Activated CD4-positive, alpha-beta T cell treated with anti-CD3 and anti-CD28 coated beads, Interleukin-2, amount 10 ng/mL, durations not matched to agents 24 days and 14 days (primary cell): ENCODE measurements at regions not wholly inside any gene's neighbourhood (a gene's known extent, or its start where the extent isn't known, plus 50 kb on each side); places are given as distances from the start of the nearest gene placed in this dataset.

Experiments
- DNase-seq: peaks from one replicate; pipeline ENCODE4 v3.0.0; 2022
- H3K27ac Mint-ChIP-seq: one replicate; pipeline ENCODE4 v1.8.0; 2022; ENCODE audit warnings: mild to moderate bottlenecking, mixed read lengths
- H3K27me3 Mint-ChIP-seq: one replicate; pipeline ENCODE4 v1.8.0; 2022; ENCODE audit warnings: mixed read lengths
- H3K36me3 Mint-ChIP-seq: one replicate; pipeline ENCODE4 v1.8.0; 2022; ENCODE audit warnings: low read depth, mild to moderate bottlenecking, mixed read lengths
- H3K4me1 Mint-ChIP-seq: one replicate; pipeline ENCODE4 v1.8.0; 2021; ENCODE audit warnings: mixed read lengths
- H3K4me3 Mint-ChIP-seq: one replicate; pipeline ENCODE4 v1.8.0; 2022; ENCODE audit warnings: mild to moderate bottlenecking, moderate library complexity, mixed read lengths
- H3K9me3 Mint-ChIP-seq: one replicate; pipeline ENCODE4 v1.8.0; 2021; ENCODE audit warnings: mixed read lengths
- intact Hi-C: fragments of 100-400 bp; cut with micrococcal nuclease; formaldehyde crosslinking; loops from one replicate; pipeline ENCODE4 v1.15.1; 2023

- no peak overlapping the region for H3K4me3 Mint-ChIP-seq
- H3K4me1 Mint-ChIP-seq = peaks cover 20% of the 10 kb centered on the region
- peaks cover 16% of the 10 kb centered on the region for H3K36me3 Mint-ChIP-seq
- no peak overlapping the region for H3K27ac Mint-ChIP-seq
- peak; percentile 48 for DNase-seq
- H3K27me3 Mint-ChIP-seq = no peaks in the 10 kb centered on the region
- peaks cover 25% of the 10 kb centered on the region for H3K9me3 Mint-ChIP-seq
- intact Hi-C loops = no loop called here
Measured at GRCh38 chr9:91065231-91066041, 263.8 kb downstream of the SYK start.

- Mint-ChIP-seq H3K9me3 (peaks cover 21% of the 10 kb centered on the region), H3K27me3 (no peaks in the 10 kb centered on the region), H3K27ac (no peak overlapping the region), H3K36me3 (peaks cover 16% of the 10 kb centered on the region), H3K4me3 (no peak overlapping the region), H3K4me1 (peaks cover 15% of the 10 kb centered on the region)
- DNase-seq = no peak
- intact Hi-C loops = no loop called here
Measured at GRCh38 chr9:91066042-91066415, 264.4 kb downstream of the SYK start.

- Mint-ChIP-seq H3K4me1 (peaks cover 15% of the 10 kb centered on the region), H3K27me3 (no peaks in the 10 kb centered on the region), H3K4me3 (no peak overlapping the region), H3K27ac (no peak overlapping the region), H3K36me3 (peaks cover 11% of the 10 kb centered on the region), H3K9me3 (peaks cover 13% of the 10 kb centered on the region)
- no peak for DNase-seq
- intact Hi-C loops = no loop called here
Measured at GRCh38 chr9:91066856-91067255, 265.2 kb downstream of the SYK start.

- DNase-seq = peak; percentile 53
- H3K27me3 Mint-ChIP-seq = no peaks in the 10 kb centered on the region
- no peak overlapping the region for H3K27ac Mint-ChIP-seq
- peaks cover 10% of the 10 kb centered on the region for H3K36me3 Mint-ChIP-seq
- H3K4me1 Mint-ChIP-seq = peaks cover 14% of the 10 kb centered on the region
- H3K4me3 Mint-ChIP-seq = no peak overlapping the region
- peaks cover 13% of the 10 kb centered on the region for H3K9me3 Mint-ChIP-seq
- intact Hi-C loops = no loop called here
Measured at GRCh38 chr9:91067306-91067860, 265.8 kb downstream of the SYK start.

- Mint-ChIP-seq H3K4me1 (peaks cover 17% of the 10 kb centered on the region), H3K27me3 (no peaks in the 10 kb centered on the region), H3K27ac (peak overlapping the region; percentile 96), H3K36me3 (peaks cover 10% of the 10 kb centered on the region), H3K4me3 (peak overlapping the region; percentile 50), H3K9me3 (peaks cover 9% of the 10 kb centered on the region)
- peak; percentile 84 for DNase-seq
- intact Hi-C loops = loop anchor here (1.0 to 5.0 kb wide), 7 partner anchors 11 to 122 kb away; no protein-coding TSS in a partner anchor
Measured at GRCh38 chr9:91071184-91071990, 269.8 kb downstream of the SYK start.

GRCh38 chr9:91073049-91073810 is 271.6 kb downstream of the SYK start:
- H3K9me3 Mint-ChIP-seq = peaks cover 9% of the 10 kb centered on the region
- no peaks in the 10 kb centered on the region for H3K27me3 Mint-ChIP-seq
- peak overlapping the region; percentile 70 for H3K27ac Mint-ChIP-seq
- peaks cover 18% of the 10 kb centered on the region for H3K4me1 Mint-ChIP-seq
- intact Hi-C loops = loop anchor here (5.0 kb wide), 1 partner anchor 36 kb away; no protein-coding TSS in a partner anchor
- DNase-seq = peak; percentile 53
- no peak overlapping the region for H3K4me3 Mint-ChIP-seq
- H3K36me3 Mint-ChIP-seq = peaks cover 12% of the 10 kb centered on the region

- peak overlapping the region; percentile 21 for H3K27ac Mint-ChIP-seq
Measured at GRCh38 chr9:91073811-91074771, 272.5 kb downstream of the SYK start.

GRCh38 chr9:91074866-91075265 is 273.2 kb downstream of the SYK start:
- Mint-ChIP-seq H3K4me3 (no peak overlapping the region), H3K9me3 (peaks cover 6% of the 10 kb centered on the region), H3K36me3 (peaks cover 7% of the 10 kb centered on the region), H3K4me1 (peaks cover 19% of the 10 kb centered on the region), H3K27me3 (no peaks in the 10 kb centered on the region), H3K27ac (no peak overlapping the region)
- intact Hi-C loops = loop anchor here (5.0 kb wide), 1 partner anchor 38 kb away; no protein-coding TSS in a partner anchor
- no peak for DNase-seq

More at GRCh38 chr9:91073811-91074771, 272.5 kb downstream of the SYK start:
- Mint-ChIP-seq H3K36me3 (peaks cover 9% of the 10 kb centered on the region), H3K9me3 (peaks cover 8% of the 10 kb centered on the region), H3K4me1 (peaks cover 22% of the 10 kb centered on the region), H3K27me3 (no peaks in the 10 kb centered on the region), H3K4me3 (no peak overlapping the region)
- intact Hi-C loops = loop anchor here (5.0 kb wide), 1 partner anchor 37 kb away; no protein-coding TSS in a partner anchor
- peak; percentile 53 for DNase-seq

- no peak for DNase-seq
- intact Hi-C loops = no loop called here
- H3K9me3 Mint-ChIP-seq = peaks cover 11% of the 10 kb centered on the region
Measured at GRCh38 chr9:91075279-91075678, 273.7 kb downstream of the SYK start.

GRCh38 chr9:91077624-91078368 is 276.2 kb downstream of the SYK start:
- H3K4me3 Mint-ChIP-seq = no peak overlapping the region
- peaks cover 13% of the 10 kb centered on the region for H3K9me3 Mint-ChIP-seq
- peaks cover 12% of the 10 kb centered on the region for H3K4me1 Mint-ChIP-seq
- no peak for DNase-seq
- H3K36me3 Mint-ChIP-seq = peaks cover 18% of the 10 kb centered on the region
- no peaks in the 10 kb centered on the region for H3K27me3 Mint-ChIP-seq
- H3K27ac Mint-ChIP-seq = peak overlapping the region; percentile 43
- intact Hi-C loops = no loop called here

More at GRCh38 chr9:91075279-91075678, 273.7 kb downstream of the SYK start:
- Mint-ChIP-seq H3K27me3 (no peaks in the 10 kb centered on the region), H3K4me1 (peaks cover 21% of the 10 kb centered on the region), H3K27ac (peak overlapping the region; percentile 16), H3K4me3 (no peak overlapping the region), H3K36me3 (peaks cover 11% of the 10 kb centered on the region)

- intact Hi-C loops = no loop called here
- H3K36me3 Mint-ChIP-seq = peaks cover 18% of the 10 kb centered on the region
- no peak for DNase-seq
Measured at GRCh38 chr9:91078369-91078695, 276.7 kb downstream of the SYK start.

GRCh38 chr9:91082731-91083130 is 279.0 kb downstream of the AUH start:
- peaks cover 29% of the 10 kb centered on the region for H3K4me1 Mint-ChIP-seq
- no peak for DNase-seq
- intact Hi-C loops = no loop called here
- no peak overlapping the region for H3K4me3 Mint-ChIP-seq
- peaks cover 25% of the 10 kb centered on the region for H3K9me3 Mint-ChIP-seq
- H3K27ac Mint-ChIP-seq = no peak overlapping the region
- H3K27me3 Mint-ChIP-seq = no peaks in the 10 kb centered on the region
- peaks cover 31% of the 10 kb centered on the region for H3K36me3 Mint-ChIP-seq

More at GRCh38 chr9:91078369-91078695, 276.7 kb downstream of the SYK start:
- Mint-ChIP-seq H3K4me3 (no peak overlapping the region), H3K27ac (no peak overlapping the region), H3K27me3 (no peaks in the 10 kb centered on the region), H3K9me3 (peaks cover 14% of the 10 kb centered on the region), H3K4me1 (peaks cover 12% of the 10 kb centered on the region)
